OCI-LY3 (cell line): ENCODE measurements at regions not wholly inside any gene's neighbourhood (a gene's known extent, or its start where the extent isn't known, plus 50 kb on each side); places are given as distances from the start of the nearest gene placed in this dataset.

Experiments used
- EZH2phosphoT487 ChIP-seq: fragments of 200-600 bp; shearing (Covaris generic); IDR thresholded peaks from 2 replicates; pipeline ENCODE4 v1.6.1; 2018; ENCODE audit warnings: antibody characterized with exemption, mixed run types, low read depth
- TF ChIP-seq, protein P1 (sequence below): fragments of 200-600, 300-600 bp; sonication (generic); IDR thresholded peaks from 2 replicates; pipeline ENCODE4 v1.5.1; 2014; ENCODE audit warnings: antibody characterized with exemption, low read length, low read depth

DNA sequence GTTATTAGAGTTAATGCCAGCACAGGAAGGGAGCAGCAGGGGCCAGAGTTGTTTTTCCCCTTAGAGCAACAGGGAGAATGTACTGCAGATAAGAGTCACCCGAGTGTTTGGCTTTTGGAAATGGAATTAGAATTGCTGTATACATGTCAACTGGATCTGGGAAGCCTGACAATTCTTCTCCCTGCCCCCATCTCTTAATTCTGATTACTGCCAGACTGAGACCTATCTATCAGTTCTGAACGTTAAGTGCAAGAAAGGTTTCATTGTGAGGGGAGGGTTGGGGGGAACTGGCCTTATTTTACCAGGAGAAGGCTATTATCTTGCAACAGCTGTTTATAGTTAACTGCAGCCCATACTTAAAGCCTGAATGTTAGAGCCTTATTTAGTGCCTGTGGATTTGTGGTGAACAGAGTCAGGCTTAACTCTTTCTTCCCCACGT is 424.5 kb upstream of the CDH11 start:
- TF ChIP-seq, protein P1, sequence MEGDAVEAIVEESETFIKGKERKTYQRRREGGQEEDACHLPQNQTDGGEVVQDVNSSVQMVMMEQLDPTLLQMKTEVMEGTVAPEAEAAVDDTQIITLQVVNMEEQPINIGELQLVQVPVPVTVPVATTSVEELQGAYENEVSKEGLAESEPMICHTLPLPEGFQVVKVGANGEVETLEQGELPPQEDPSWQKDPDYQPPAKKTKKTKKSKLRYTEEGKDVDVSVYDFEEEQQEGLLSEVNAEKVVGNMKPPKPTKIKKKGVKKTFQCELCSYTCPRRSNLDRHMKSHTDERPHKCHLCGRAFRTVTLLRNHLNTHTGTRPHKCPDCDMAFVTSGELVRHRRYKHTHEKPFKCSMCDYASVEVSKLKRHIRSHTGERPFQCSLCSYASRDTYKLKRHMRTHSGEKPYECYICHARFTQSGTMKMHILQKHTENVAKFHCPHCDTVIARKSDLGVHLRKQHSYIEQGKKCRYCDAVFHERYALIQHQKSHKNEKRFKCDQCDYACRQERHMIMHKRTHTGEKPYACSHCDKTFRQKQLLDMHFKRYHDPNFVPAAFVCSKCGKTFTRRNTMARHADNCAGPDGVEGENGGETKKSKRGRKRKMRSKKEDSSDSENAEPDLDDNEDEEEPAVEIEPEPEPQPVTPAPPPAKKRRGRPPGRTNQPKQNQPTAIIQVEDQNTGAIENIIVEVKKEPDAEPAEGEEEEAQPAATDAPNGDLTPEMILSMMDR = no peak
- no peak for TF ChIP-seq EZH2phosphoT487
